ENCODE measurements at regions not wholly inside any gene's neighbourhood (a gene's known extent, or its start where the extent isn't known, plus 50 kb on each side); places are given as distances from the start of the nearest gene placed in this dataset.
A peak's percentile ranks its signal among the peaks of the same experiment; 100 is the strongest.

GRCh38 chr13:91174886-91175501 is 172.5 kb upstream of the MIR17HG start:
- DNase-seq, result no peak

DNA sequence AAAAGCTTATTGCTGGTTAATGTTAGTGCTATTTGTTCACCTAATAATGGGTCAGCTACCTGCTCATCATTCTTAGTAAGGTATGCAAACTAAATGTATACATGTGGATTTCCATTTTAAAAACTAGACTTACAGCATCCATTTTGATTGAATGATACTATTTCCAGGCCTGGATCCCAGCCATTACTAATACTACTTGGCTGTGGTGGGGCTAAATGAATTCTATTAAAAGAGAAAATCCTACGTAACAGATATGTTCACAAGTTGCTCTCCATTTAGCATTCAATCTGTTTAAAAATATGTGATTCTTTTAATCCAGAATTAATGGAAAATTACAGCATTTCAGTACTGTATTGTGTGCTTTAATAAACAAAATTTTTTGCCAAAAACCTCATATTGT is 169.4 kb upstream of the MIR17HG start:
- peak in 1 of 2 donors; percentile 6 for DNase-seq

GRCh38 chr13:91181892-91182291 is 165.6 kb upstream of the MIR17HG start:
- no peak for DNase-seq

GRCh38 chr13:91184244-91184926 is 163.1 kb upstream of the MIR17HG start:
- DNase-seq, result no peak

DNA sequence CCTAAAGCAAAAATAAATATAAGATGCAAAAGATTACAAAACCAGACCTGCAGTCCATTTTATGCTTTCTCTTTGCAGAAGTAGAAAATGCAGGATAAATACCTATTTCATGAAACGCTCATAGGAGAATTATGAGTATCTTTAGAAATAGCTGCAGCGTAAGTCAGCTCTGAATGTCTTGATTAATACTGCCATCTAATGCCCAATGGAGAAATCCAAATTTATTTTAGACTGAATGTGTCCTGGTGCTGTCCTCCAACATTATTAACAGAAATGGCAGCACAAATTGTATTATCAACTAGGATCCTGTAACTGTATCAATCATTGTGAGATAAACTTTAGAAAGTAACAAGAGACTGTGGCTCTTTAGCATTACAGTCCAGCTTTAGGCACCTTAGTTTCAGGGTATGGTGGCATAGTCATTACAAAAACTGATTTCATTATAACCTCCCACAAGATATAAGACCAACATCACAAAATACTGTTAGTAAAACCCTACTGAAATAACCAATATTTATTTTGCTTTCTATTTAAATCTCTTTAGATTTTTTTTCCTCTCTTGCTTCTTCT is 162.1 kb upstream of the MIR17HG start:
- peak in 1 of 2 donors; percentile 61 for DNase-seq

DNA sequence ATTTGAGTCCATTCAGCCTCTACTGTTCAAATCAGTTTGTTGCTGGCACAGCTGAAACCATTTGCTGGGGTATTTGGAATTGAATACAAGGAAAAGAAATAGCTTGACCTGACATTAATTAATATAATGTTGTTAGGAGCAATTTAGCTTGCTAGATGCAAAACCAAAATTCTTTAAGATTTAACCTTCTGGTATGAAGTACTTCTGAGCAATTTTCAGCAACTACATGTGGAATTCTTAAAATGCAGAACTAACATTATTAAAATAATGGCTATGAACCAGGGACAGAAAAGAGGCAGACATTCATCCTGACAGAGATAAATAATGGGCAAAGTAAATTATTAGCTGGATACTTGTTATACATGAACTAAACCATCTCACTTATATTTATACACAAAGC is 160.0 kb upstream of the MIR17HG start:
- no peak for DNase-seq

DNA sequence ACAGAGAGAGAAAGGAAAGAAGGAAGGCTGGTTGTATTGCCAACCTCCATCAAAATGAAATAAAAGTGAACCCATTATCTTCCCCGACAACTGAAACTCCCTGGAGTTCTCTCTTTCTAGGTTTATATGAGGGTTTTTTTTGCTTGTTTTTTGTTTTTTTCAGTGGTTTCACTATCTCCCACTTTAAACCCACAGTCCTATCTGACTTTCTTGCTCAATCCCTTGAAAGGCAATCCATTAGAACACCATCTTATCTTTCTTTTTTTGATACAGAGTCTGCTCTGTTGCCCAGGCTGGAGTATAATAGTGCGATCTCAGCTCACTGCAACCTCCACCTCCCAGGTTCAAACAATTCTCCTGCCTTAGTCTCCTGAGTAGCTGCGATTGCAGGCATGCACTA is 158.0 kb upstream of the MIR17HG start:
- DNase-seq, result no peak

GRCh38 chr13:91193358-91193757 is 154.1 kb upstream of the MIR17HG start:
- no peak for DNase-seq

- no peak for DNase-seq
These were observed 151.7 kb upstream of the MIR17HG start for GRCh38 chr13:91195789-91196188.

DNA sequence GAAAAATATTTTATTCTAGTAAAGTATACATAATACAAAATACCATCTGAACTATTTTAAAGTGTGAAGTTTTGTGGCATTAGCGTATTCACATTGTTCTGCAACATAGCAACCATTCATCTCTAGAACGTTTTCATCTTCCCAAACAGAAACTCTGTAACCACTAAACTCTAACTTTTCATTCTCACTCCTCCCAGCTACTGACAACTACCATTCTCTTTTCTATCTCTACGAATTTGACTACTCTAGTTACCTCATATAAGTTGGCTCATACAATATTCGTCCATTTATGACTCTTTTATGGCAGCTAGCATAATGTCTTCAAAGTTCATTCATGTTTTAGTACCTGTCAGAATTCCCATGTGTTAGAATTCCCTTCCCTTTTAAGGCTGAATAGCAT is 150.5 kb upstream of the MIR17HG start:
- DNase-seq, result no peak

- no peak for DNase-seq
These were observed 147.6 kb upstream of the MIR17HG start for GRCh38 chr13:91199866-91200265.

- no peak for DNase-seq
These were observed 147.0 kb upstream of the MIR17HG start for GRCh38 chr13:91200486-91200885.

DNA sequence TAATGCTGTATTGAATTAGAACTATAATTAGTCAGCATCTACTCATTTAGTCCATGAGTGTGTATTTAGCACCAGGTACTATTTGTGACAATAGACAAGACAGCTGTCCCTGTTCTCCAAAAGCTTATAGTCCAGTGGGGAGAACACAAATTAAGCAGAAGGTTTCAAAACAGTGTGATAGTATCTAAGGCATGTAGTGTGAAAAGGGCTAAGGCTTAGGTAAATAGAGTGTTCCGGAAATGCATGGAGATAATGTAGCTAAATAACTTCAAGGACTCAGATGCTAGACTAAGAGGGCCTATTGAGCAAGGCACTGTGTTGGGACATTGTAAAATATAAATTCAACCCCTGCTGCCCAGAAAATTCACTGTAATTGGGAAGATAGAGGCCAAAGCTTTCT is 144.1 kb upstream of the MIR17HG start:
- DNase-seq, result no peak

DNA sequence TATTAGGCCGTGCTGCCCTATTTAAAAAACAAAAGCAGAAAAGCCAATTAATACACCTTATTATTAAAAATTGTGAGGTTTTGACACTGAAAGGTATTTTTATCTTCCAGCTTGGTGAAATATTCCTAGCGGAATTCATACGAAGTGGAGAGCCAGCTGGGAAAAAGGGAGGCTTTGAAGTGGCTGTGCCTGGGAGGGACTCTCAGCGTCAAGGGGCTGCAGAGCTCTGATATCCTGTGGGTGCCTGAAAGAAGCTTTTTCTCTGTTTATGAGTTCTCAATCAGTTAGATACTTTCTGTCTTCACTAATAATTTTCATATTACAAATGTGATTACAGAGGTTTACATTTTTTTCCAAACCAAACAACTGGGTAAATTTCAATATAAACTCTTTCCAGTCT is 140.2 kb upstream of the MIR17HG start:
- no peak for DNase-seq

GRCh38 chr13:91211510-91211909 is 136.0 kb upstream of the MIR17HG start:
- no peak for DNase-seq

- DNase-seq, result no peak
These were observed 135.3 kb upstream of the MIR17HG start for GRCh38 chr13:91212231-91212630.

DNA sequence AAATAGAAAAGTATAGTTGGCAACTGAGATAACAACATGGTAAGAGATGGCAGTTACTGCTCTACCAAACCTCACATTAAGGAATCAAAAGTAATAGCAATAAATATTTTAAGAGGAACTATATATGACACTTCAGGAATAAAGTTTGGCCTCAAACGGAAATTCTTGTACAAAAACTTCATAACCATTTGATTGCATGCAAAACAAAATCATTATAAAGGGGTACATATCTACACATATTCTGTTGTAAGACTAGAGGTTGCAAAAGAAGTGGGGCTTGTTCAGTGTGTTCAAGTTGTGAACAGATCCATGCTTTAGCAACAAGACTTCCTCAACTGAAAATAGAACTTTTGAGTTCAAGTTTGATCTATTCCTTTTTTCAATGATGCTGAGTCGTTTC is 133.5 kb upstream of the MIR17HG start:
- DNase-seq, result no peak

GRCh38 chr13:91216928-91217700 is 130.4 kb upstream of the MIR17HG start:
- DNase-seq, result no peak

DNA sequence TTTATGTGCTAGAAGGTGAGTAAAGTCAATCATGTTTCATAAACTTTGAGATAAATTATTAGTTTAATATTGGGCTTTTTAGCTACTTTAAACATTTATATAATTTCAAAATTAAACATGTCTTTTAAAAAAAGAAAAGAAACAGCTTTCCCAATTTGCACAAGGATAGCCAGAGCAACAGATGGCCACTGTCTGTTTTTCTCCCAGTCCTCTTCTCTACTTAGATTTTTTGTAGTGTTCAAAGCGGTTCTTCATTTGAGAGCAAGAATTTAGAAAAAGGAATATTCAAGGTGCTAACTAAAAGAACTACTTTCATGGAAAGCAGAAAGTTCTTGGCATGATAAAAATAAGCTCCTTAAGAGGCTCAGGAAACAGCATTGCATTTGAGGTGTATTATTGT is 128.3 kb upstream of the MIR17HG start:
- no peak for DNase-seq

DNA sequence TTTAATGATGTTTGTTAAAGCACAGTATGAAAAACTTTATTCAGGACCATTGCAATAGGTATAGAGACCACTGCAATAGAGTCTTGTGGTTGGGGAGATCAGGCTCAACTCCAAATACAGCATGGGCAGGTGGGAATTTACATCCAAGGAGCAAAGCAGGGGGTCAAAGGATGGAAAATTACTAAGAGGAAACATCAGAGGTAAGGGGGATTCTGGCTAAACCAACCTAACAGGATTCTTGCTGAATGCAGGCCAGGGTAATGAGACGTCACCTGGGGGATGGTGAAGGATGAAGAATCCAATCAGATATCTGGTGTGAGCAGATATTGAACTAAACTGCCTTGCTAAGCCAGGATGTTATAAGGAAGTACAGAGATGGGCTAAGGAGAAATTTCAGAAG is 126.6 kb upstream of the MIR17HG start:
- no peak for DNase-seq

GRCh38 chr13:91228108-91228507 is 119.4 kb upstream of the MIR17HG start:
- DNase-seq, result no peak

GRCh38 chr13:91228940-91229339 is 118.5 kb upstream of the MIR17HG start:
- no peak for DNase-seq

DNA sequence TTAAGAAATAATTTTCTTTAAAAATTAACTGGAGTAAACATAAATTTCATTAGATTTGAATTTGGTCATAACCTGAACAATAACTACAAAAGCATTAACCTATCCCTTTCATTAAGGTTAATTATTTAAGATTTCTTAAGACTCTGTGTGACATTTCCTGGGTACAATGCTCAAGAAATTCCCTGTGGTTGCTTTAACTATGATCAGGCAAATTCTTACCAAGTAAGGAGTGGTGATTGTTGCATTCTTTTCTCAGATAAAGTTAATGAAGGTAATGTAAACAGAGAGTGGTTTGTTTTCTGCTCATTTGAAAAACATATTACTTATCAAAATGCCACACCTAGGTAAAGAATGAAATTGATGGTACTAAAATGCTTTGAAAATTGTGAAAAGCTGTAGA is 114.8 kb upstream of the MIR17HG start:
- no peak for DNase-seq

DNA sequence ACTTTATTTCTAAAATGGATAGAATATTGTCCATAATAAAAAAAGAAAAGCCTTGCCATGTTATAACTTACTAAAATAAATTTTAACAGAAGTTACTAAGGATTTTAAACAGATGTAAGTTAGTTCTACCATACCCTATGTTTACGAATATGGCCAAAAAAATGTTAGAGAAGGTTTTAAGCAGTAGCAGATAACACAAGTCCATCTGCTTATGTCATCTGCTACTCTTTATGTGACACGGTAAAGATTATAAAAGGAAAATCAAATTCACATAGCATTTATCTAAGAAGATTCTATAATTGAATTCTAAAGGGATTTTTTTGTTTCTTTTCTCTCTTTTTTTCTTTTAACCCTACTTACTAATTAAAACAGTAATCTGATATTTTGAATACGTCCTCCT is 114.2 kb upstream of the MIR17HG start:
- no peak for DNase-seq

Measured in hippocampal formation (tissue), 2 donors.